ENCODE measurements at regions not wholly inside any gene's neighbourhood (a gene's known extent, or its start where the extent isn't known, plus 50 kb on each side); places are given as distances from the start of the nearest gene placed in this dataset.

DNA sequence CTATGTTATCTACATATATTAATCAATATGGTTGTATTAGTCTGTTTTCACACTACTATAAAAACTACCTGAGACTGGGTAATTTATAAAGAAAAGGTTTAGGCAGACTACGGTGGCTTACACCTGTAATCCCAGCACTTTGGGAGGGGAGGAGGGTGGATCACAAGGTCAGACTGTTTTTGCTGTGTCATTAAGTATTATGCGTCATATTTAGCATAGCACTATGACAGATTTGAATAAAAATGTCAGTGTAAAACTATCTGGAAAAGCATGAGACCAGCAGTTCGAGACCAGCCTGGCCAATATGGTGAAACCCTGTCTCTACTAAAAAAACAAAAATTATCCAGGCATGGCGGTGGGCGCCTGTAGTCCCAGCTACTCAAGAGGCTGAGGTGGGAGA lies 209.7 kb upstream of the ARHGAP24 start (continued):
- TF ChIP-seq, protein P1, sequence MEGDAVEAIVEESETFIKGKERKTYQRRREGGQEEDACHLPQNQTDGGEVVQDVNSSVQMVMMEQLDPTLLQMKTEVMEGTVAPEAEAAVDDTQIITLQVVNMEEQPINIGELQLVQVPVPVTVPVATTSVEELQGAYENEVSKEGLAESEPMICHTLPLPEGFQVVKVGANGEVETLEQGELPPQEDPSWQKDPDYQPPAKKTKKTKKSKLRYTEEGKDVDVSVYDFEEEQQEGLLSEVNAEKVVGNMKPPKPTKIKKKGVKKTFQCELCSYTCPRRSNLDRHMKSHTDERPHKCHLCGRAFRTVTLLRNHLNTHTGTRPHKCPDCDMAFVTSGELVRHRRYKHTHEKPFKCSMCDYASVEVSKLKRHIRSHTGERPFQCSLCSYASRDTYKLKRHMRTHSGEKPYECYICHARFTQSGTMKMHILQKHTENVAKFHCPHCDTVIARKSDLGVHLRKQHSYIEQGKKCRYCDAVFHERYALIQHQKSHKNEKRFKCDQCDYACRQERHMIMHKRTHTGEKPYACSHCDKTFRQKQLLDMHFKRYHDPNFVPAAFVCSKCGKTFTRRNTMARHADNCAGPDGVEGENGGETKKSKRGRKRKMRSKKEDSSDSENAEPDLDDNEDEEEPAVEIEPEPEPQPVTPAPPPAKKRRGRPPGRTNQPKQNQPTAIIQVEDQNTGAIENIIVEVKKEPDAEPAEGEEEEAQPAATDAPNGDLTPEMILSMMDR (IDR thresholded peaks at IDR 0.05; ENCODE audit: low read depth, low read length, missing input control): no peak
- TF ChIP-seq HNF4G (IDR thresholded peaks at IDR 0.05) (no peak), FOXA2 (IDR thresholded peaks at IDR 0.05) (no peak), RAD21 (IDR thresholded peaks at IDR 0.05) (no peak)

DNA sequence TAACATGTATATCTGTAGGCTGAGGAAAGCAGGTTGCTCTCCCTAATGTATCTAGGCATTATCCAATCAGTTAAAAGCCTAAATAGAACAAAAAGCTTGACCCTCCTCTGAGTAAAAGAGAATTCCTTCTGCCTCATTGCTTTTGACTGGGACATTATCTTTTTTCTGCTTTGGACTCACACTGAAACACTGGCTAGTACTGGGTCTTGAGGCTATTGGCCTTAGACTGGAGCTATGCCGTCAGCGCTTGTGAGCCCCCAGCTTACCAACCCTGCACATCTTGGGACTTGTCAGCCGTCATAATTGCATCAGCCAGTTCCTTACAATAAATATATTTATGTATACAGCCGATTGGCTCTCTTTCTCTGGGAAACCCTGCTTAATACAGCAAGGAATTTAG lies 206.8 kb upstream of the ARHGAP24 start:
- no peaks in the 10 kb centered on the region for H3K36me3 ChIP-seq (ENCODE audit: control insufficient read depth in 4 of 4, insufficient read depth in 3 of 4, low read depth in 1 of 4, low read length in 3 of 4)
- no peak overlapping the region for H3K4me3 ChIP-seq (ENCODE audit: low read depth in 1 of 3, low read length in 3 of 3)
- 76% methylated on average over 4 of the region's 4 CpGs for WGBS
- H3K9ac ChIP-seq (ENCODE audit: low read depth in 1 of 2, low read length in 2 of 2): no peak overlapping the region
- peaks cover 0 to 1% (median 0%) of the 10 kb centered on the region in 4 donors for H3K9me3 ChIP-seq (ENCODE audit: control insufficient read depth in 4 of 4, low read length in 3 of 4)
- DNase-seq (ENCODE audit: low spot score): no peak
- no peak overlapping the region for H3K27ac ChIP-seq (ENCODE audit: low read depth in 1 of 2, low read length in 2 of 2)
- no peaks in the 10 kb centered on the region for H3K27me3 ChIP-seq (ENCODE audit: control insufficient read depth in 4 of 4, insufficient read depth in 4 of 4, low read length in 3 of 4)
- H3K4me1 ChIP-seq (ENCODE audit: control insufficient read depth in 4 of 4, insufficient read depth in 4 of 4, low read length in 3 of 4): no peaks in the 10 kb centered on the region
- TF ChIP-seq MAX (IDR thresholded peaks at IDR 0.05) (no peak), GABPA (IDR thresholded peaks at IDR 0.05 in 1 of 2, conservative IDR thresholded peaks at IDR 0.05 in 1 of 2) (no peak), EGR1 (IDR thresholded peaks at IDR 0.05; ENCODE audit: low read depth in 2 of 2) (no peak), FOXA1 (IDR thresholded peaks at IDR 0.05) (no peak), HNF4A (conservative IDR thresholded peaks at IDR 0.05) (no peak), YY1 (IDR thresholded peaks at IDR 0.05) (no peak), NR2F2 (IDR thresholded peaks at IDR 0.05) (no peak), HNF4G (IDR thresholded peaks at IDR 0.05) (no peak), FOXA2 (IDR thresholded peaks at IDR 0.05) (no peak), RAD21 (IDR thresholded peaks at IDR 0.05) (no peak), RXRA (IDR thresholded peaks at IDR 0.05) (no peak), ATF3 (IDR thresholded peaks at IDR 0.05) (no peak), JUND (IDR thresholded peaks at IDR 0.05) (no peak), TAF1 (conservative IDR thresholded peaks at IDR 0.05) (no peak), SP1 (IDR thresholded peaks at IDR 0.05) (no peak)
- TF ChIP-seq, protein P2, sequence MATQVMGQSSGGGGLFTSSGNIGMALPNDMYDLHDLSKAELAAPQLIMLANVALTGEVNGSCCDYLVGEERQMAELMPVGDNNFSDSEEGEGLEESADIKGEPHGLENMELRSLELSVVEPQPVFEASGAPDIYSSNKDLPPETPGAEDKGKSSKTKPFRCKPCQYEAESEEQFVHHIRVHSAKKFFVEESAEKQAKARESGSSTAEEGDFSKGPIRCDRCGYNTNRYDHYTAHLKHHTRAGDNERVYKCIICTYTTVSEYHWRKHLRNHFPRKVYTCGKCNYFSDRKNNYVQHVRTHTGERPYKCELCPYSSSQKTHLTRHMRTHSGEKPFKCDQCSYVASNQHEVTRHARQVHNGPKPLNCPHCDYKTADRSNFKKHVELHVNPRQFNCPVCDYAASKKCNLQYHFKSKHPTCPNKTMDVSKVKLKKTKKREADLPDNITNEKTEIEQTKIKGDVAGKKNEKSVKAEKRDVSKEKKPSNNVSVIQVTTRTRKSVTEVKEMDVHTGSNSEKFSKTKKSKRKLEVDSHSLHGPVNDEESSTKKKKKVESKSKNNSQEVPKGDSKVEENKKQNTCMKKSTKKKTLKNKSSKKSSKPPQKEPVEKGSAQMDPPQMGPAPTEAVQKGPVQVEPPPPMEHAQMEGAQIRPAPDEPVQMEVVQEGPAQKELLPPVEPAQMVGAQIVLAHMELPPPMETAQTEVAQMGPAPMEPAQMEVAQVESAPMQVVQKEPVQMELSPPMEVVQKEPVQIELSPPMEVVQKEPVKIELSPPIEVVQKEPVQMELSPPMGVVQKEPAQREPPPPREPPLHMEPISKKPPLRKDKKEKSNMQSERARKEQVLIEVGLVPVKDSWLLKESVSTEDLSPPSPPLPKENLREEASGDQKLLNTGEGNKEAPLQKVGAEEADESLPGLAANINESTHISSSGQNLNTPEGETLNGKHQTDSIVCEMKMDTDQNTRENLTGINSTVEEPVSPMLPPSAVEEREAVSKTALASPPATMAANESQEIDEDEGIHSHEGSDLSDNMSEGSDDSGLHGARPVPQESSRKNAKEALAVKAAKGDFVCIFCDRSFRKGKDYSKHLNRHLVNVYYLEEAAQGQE (IDR thresholded peaks at IDR 0.05): no peak
- TF ChIP-seq, protein P3, sequence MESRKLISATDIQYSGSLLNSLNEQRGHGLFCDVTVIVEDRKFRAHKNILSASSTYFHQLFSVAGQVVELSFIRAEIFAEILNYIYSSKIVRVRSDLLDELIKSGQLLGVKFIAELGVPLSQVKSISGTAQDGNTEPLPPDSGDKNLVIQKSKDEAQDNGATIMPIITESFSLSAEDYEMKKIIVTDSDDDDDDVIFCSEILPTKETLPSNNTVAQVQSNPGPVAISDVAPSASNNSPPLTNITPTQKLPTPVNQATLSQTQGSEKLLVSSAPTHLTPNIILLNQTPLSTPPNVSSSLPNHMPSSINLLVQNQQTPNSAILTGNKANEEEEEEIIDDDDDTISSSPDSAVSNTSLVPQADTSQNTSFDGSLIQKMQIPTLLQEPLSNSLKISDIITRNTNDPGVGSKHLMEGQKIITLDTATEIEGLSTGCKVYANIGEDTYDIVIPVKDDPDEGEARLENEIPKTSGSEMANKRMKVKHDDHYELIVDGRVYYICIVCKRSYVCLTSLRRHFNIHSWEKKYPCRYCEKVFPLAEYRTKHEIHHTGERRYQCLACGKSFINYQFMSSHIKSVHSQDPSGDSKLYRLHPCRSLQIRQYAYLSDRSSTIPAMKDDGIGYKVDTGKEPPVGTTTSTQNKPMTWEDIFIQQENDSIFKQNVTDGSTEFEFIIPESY (IDR thresholded peaks at IDR 0.05): no peak
- TF ChIP-seq, protein P1 (IDR thresholded peaks at IDR 0.05; ENCODE audit: low read depth, low read length, missing input control): no peak
